Fibroblast of pulmonary artery (primary cell): ENCODE measurements at regions not wholly inside any gene's neighbourhood (a gene's known extent, or its start where the extent isn't known, plus 50 kb on each side); places are given as distances from the start of the nearest gene placed in this dataset.

Source experiments
- DNase-seq: peaks from one replicate; pipeline ENCODE4 v3.0.0-alpha.2; 2010; ENCODE audit warnings: low read depth
- H3K4me3 ChIP-seq: replicated peaks from 2 replicates; pipeline ENCODE4 v1.5.1; 2011; ENCODE audit warnings: low read depth, mild to moderate bottlenecking, control low read depth, low read length, moderate library complexity
- CTCF ChIP-seq: IDR thresholded peaks from 2 replicates; pipeline ENCODE4 v1.5.1; 2011; ENCODE audit warnings: mild to moderate bottlenecking, control low read depth, low read length, inconsistent platforms; ENCODE audit errors: missing control alignments

- TF ChIP-seq CTCF: no peak
- H3K4me3 ChIP-seq: no peak overlapping the region
- no peak for DNase-seq
These were observed 715.2 kb upstream of the ADAMTS16 start for GRCh38 chr5:4424895-4425294.

- no peak for TF ChIP-seq CTCF
- DNase-seq: no peak
- no peak overlapping the region for H3K4me3 ChIP-seq
These were observed 699.6 kb upstream of the ADAMTS16 start for GRCh38 chr5:4440536-4440935.

GRCh38 chr5:4442221-4442620 is 697.9 kb upstream of the ADAMTS16 start:
- no peak for TF ChIP-seq CTCF
- no peak for DNase-seq
- no peak overlapping the region for H3K4me3 ChIP-seq

- no peak overlapping the region for H3K4me3 ChIP-seq
- no peak for TF ChIP-seq CTCF
- DNase-seq: no peak
These were observed 692.5 kb upstream of the ADAMTS16 start for GRCh38 chr5:4447657-4448056.

GRCh38 chr5:4453655-4454054 is 686.5 kb upstream of the ADAMTS16 start:
- TF ChIP-seq CTCF: no peak
- no peak overlapping the region for H3K4me3 ChIP-seq
- DNase-seq: no peak

GRCh38 chr5:4479426-4479825 is 660.7 kb upstream of the ADAMTS16 start:
- DNase-seq: no peak
- no peak overlapping the region for H3K4me3 ChIP-seq
- TF ChIP-seq CTCF: no peak

- DNase-seq: no peak
- H3K4me3 ChIP-seq: no peak overlapping the region
- TF ChIP-seq CTCF: no peak
These were observed 659.4 kb upstream of the ADAMTS16 start for GRCh38 chr5:4480528-4481349.
